8988T (cell line): ENCODE measurements at regions not wholly inside any gene's neighbourhood (a gene's known extent, or its start where the extent isn't known, plus 50 kb on each side); places are given as distances from the start of the nearest gene placed in this dataset.

Experiments
- DNase-seq: peaks from one replicate; pipeline ENCODE4 v3.0.0; 2011

GRCh38 chr15:61621865-61622264 lies 392.8 kb upstream of the RORA start:
- no peak for DNase-seq

- DNase-seq, result no peak
These were observed 392.0 kb upstream of the RORA start for GRCh38 chr15:61621146-61621545.

- DNase-seq, result no peak
These were observed 391.0 kb upstream of the RORA start for GRCh38 chr15:61620151-61620550.

GRCh38 chr15:61613729-61614128 lies 384.6 kb upstream of the RORA start:
- no peak for DNase-seq

GRCh38 chr15:61613138-61613537 lies 384.0 kb upstream of the RORA start:
- DNase-seq, result no peak

- DNase-seq, result no peak
These were observed 383.0 kb upstream of the RORA start for GRCh38 chr15:61612111-61612510.

GRCh38 chr15:61605343-61605742 lies 376.2 kb upstream of the RORA start:
- no peak for DNase-seq

GRCh38 chr15:61598655-61599054 lies 369.6 kb upstream of the RORA start:
- DNase-seq, result no peak

GRCh38 chr15:61584410-61584809 lies 355.3 kb upstream of the RORA start:
- no peak for DNase-seq

- no peak for DNase-seq
These were observed 353.0 kb upstream of the RORA start for GRCh38 chr15:61582092-61582491.

GRCh38 chr15:61575597-61575996 lies 346.5 kb upstream of the RORA start:
- DNase-seq, result no peak

- no peak for DNase-seq
These were observed 341.9 kb upstream of the RORA start for GRCh38 chr15:61571026-61571425.

- no peak for DNase-seq
These were observed 335.7 kb upstream of the RORA start for GRCh38 chr15:61564785-61565184.

- DNase-seq, result no peak
These were observed 329.4 kb upstream of the RORA start for GRCh38 chr15:61558172-61559136.

- DNase-seq, result no peak
These were observed 327.0 kb upstream of the RORA start for GRCh38 chr15:61556037-61556648.

- no peak for DNase-seq
These were observed 320.6 kb upstream of the RORA start for GRCh38 chr15:61549727-61550126.

GRCh38 chr15:61545763-61546162 lies 316.7 kb upstream of the RORA start:
- no peak for DNase-seq

- no peak for DNase-seq
These were observed 312.4 kb upstream of the RORA start for GRCh38 chr15:61541516-61541915.

- no peak for DNase-seq
These were observed 308.2 kb upstream of the RORA start for GRCh38 chr15:61537337-61537736.

GRCh38 chr15:61534986-61535385 lies 305.9 kb upstream of the RORA start:
- DNase-seq, result no peak

GRCh38 chr15:61530769-61531168 lies 301.7 kb upstream of the RORA start:
- peak; percentile 18 for DNase-seq

- no peak for DNase-seq
These were observed 299.4 kb upstream of the RORA start for GRCh38 chr15:61528581-61528910.

- no peak for DNase-seq
These were observed 298.9 kb upstream of the RORA start for GRCh38 chr15:61527836-61528580.

- no peak for DNase-seq
These were observed 295.4 kb upstream of the RORA start for GRCh38 chr15:61524545-61524944.
